ENCODE measurements at regions not wholly inside any gene's neighbourhood (a gene's known extent, or its start where the extent isn't known, plus 50 kb on each side); places are given as distances from the start of the nearest gene placed in this dataset.

DNA sequence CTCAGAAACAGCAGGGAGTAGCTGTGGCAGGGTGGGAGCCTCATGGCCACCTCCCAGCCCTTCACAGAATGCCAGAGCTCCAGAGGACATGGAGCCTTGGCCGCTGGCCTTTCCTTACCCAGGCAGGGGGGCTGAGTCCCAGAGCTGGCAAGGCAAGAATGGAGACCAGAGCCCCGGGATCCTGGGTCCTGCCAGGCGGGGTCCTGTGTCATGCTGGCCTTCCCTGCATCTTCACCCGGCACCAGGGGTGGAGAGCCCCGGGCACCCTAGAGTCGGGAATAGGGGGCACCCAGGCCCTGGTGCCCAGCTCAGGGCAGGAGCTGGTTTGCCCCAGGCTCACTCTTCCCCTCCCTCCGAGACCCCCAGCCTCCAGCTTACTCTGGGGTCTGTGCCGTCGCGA, 519.9 kb downstream of the TBC1D22A start:
- Mint-ChIP-seq H3K27me3 (peaks cover 2% of the 10 kb centered on the region), H3K4me1 (no peaks in the 10 kb centered on the region), H3K9me3 (ENCODE audit: insufficient read depth) (no peaks in the 10 kb centered on the region), H3K27ac (no peak overlapping the region), H3K4me3 (no peak overlapping the region)
- no peaks in the 10 kb centered on the region for H3K79me2 ChIP-seq (ENCODE audit: control insufficient read depth, insufficient read depth, low read length)
- H3K4me3 ChIP-seq (ENCODE audit: control extremely low read depth in 1 of 5, extremely low read depth in 1 of 5, insufficient read depth in 1 of 5, low read depth in 2 of 5, low read length in 4 of 5), result no peak overlapping the region
- ATAC-seq (ENCODE audit: low read depth) (no peak), DNase-seq (no peak)
- ChIA-PET CTCF (no interaction called here), POLR2A (no interaction called here)
- H3K4me1 ChIP-seq (ENCODE audit: control insufficient read depth in 2 of 2, insufficient read depth in 2 of 2, low read length in 2 of 2), result no peaks in the 10 kb centered on the region
- no peak overlapping the region for H2AFZ ChIP-seq (ENCODE audit: insufficient read depth, low read depth, low read length, poor library complexity, severe bottlenecking)
- no peaks in the 10 kb centered on the region for H4K20me1 ChIP-seq (ENCODE audit: control insufficient read depth, insufficient read depth, low read length, poor library complexity, severe bottlenecking)
- intact Hi-C loops (cut with micrococcal nuclease), result no loop called here
- TF ChIP-seq CTCF (IDR thresholded peaks at IDR 0.05), result no peak
- TF ChIP-seq EZH2 (IDR thresholded peaks at IDR 0.05; ENCODE audit: borderline replicate concordance, insufficient read depth, low read depth, low read length, poor library complexity, severe bottlenecking), result no peak
- WGBS (ENCODE audit: insufficient coverage), result 86% methylated on average over 10 of the region's 10 CpGs
- no peaks in the 10 kb centered on the region for H3K9me3 ChIP-seq (ENCODE audit: control extremely low read depth in 1 of 3, control insufficient read depth in 2 of 3, insufficient read depth in 1 of 3, low read length in 2 of 3)
- peaks cover 0 to 3% (median 0%) of the 10 kb centered on the region in 4 experiments for H3K27me3 ChIP-seq (replicated peaks in 1 of 4; ENCODE audit: control extremely low read depth in 1 of 4, control insufficient read depth in 3 of 4, insufficient read depth in 4 of 4, low read length in 3 of 4)
- H3K4me2 ChIP-seq (replicated peaks; ENCODE audit: low read depth, low read length, poor library complexity, severe bottlenecking), result no peak overlapping the region
- H3K27ac ChIP-seq (ENCODE audit: low read length in 2 of 2), result no peak overlapping the region
- no peak overlapping the region for H3K9ac ChIP-seq (ENCODE audit: low read length)
- no peaks in the 10 kb centered on the region for H3K36me3 ChIP-seq (replicated peaks in 1 of 2; ENCODE audit: control extremely low read depth in 1 of 2, control insufficient read depth in 1 of 2, extremely low read depth in 1 of 2, insufficient read depth in 2 of 2, low read length in 1 of 2)

DNA sequence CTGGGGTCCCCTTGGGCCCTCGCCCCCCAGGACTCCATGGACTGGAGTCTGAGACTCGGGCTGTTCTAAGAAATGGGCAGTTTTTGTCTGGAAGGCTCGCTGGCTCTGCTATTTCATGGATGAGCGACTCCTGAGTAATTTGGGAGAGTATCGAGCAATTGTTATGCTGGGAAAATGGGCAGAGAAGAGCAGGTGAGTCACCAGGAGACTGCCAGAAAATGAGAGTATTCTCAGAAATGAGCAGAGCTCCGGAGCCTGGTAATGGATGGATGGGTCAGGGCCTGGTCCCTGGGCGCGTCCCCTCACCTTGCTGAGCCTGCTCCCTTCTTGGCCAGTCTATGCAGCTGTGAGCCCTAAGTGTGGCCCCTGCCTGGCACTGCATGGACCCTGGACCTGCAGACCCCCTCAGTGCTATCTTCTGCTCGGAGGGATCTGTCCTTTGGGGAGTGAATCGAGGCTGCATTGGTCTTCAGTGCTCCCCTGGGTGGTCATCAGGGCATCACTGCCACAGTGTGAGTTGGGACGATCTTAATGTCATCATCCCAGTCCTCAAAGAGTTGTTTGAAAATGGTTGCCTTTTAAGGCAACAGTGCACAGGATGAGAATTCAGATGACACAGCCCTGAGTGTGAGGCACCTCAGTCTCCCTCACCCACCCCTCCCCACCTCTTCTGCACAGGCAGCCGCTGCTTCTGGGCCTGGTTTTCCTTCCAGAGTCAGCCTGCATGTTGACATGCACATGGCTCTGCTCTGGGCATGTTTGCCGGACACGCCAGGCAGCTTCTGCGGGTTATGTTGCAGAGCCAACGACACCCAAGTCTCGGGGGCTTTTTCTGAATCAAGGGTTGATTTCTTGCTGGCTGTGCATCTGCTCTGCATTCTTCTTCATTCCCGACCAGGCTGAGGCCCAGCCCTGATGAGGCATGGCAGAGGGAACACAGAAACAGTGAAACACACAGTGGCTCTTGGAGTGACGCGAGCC, 519.0 kb downstream of the TBC1D22A start:
- DNase-seq (no peak), ATAC-seq (ENCODE audit: low read depth) (no peak)
- no peaks in the 10 kb centered on the region for H3K4me1 ChIP-seq (ENCODE audit: control insufficient read depth in 2 of 2, insufficient read depth in 2 of 2, low read length in 2 of 2)
- Mint-ChIP-seq H3K9me3 (ENCODE audit: insufficient read depth) (no peaks in the 10 kb centered on the region), H3K27me3 (peaks cover 4% of the 10 kb centered on the region), H3K27ac (no peak overlapping the region), H3K4me3 (no peak overlapping the region), H3K4me1 (no peaks in the 10 kb centered on the region)
- H3K36me3 ChIP-seq (replicated peaks in 1 of 2; ENCODE audit: control extremely low read depth in 1 of 2, control insufficient read depth in 1 of 2, extremely low read depth in 1 of 2, insufficient read depth in 2 of 2, low read length in 1 of 2), result no peaks in the 10 kb centered on the region
- H3K79me2 ChIP-seq (ENCODE audit: control insufficient read depth, insufficient read depth, low read length), result no peaks in the 10 kb centered on the region
- no peak overlapping the region for H3K9ac ChIP-seq (ENCODE audit: low read length)
- no peak overlapping the region for H2AFZ ChIP-seq (ENCODE audit: insufficient read depth, low read depth, low read length, poor library complexity, severe bottlenecking)
- H3K9me3 ChIP-seq (ENCODE audit: control extremely low read depth in 1 of 3, control insufficient read depth in 2 of 3, insufficient read depth in 1 of 3, low read length in 2 of 3), result no peaks in the 10 kb centered on the region
- peaks cover 0 to 3% (median 1%) of the 10 kb centered on the region in 4 experiments for H3K27me3 ChIP-seq (replicated peaks in 1 of 4; ENCODE audit: control extremely low read depth in 1 of 4, control insufficient read depth in 3 of 4, insufficient read depth in 4 of 4, low read length in 3 of 4)
- WGBS (ENCODE audit: insufficient coverage), result 83% methylated on average over 20 of the region's 20 CpGs
- H4K20me1 ChIP-seq (ENCODE audit: control insufficient read depth, insufficient read depth, low read length, poor library complexity, severe bottlenecking), result no peaks in the 10 kb centered on the region
- no peak overlapping the region for H3K4me2 ChIP-seq (replicated peaks; ENCODE audit: low read depth, low read length, poor library complexity, severe bottlenecking)
- H3K27ac ChIP-seq (ENCODE audit: low read length in 2 of 2), result no peak overlapping the region
- H3K4me3 ChIP-seq (ENCODE audit: control extremely low read depth in 1 of 5, extremely low read depth in 1 of 5, insufficient read depth in 1 of 5, low read depth in 2 of 5, low read length in 4 of 5), result no peak overlapping the region
- POLR2A ChIA-PET, result no interaction called here
- intact Hi-C loops (cut with micrococcal nuclease), result no loop called here
- CTCF ChIA-PET, result no interaction called here
- TF ChIP-seq EZH2 (IDR thresholded peaks at IDR 0.05; ENCODE audit: borderline replicate concordance, insufficient read depth, low read depth, low read length, poor library complexity, severe bottlenecking) (no peak), CTCF (IDR thresholded peaks at IDR 0.05) (no peak)
